Osteoblast (primary cell): ENCODE measurements at regions not wholly inside any gene's neighbourhood (a gene's known extent, or its start where the extent isn't known, plus 50 kb on each side); places are given as distances from the start of the nearest gene placed in this dataset.
"Not testable (repeated sequence)": the region's sequence is repeated elsewhere in the genome, so short reads cannot be mapped to it uniquely, and the experiment has no call there.

Experiments used
- DNase-seq: peaks from one replicate; pipeline ENCODE4 v3.0.0; 2011; ENCODE audit warnings: low spot score, mixed read lengths; ENCODE audit not compliant: insufficient read length; ENCODE audit errors: missing footprints
- H2AFZ ChIP-seq: 2 replicates; pipeline ENCODE4 v1.6.0; 2011; ENCODE audit warnings: mild to moderate bottlenecking, low read length
- H3K27ac ChIP-seq: 2 replicates; pipeline ENCODE4 v1.5.1; 2011; ENCODE audit warnings: mild to moderate bottlenecking, low read depth, low read length, moderate library complexity
- H3K27me3 ChIP-seq: 2 replicates; pipeline ENCODE4 v1.6.0; 2012; ENCODE audit warnings: mild to moderate bottlenecking, control low read depth, inconsistent platforms, low read length, moderate library complexity; ENCODE audit not compliant: insufficient read depth
- H3K36me3 ChIP-seq: 2 replicates; pipeline ENCODE4 v1.5.1; 2011; ENCODE audit warnings: mild to moderate bottlenecking, low read length, control low read depth, moderate library complexity; ENCODE audit not compliant: insufficient read depth
- H3K4me1 ChIP-seq: 2 replicates; pipeline ENCODE4 v1.5.1; 2011; ENCODE audit warnings: mild to moderate bottlenecking, low read length, control low read depth, moderate library complexity; ENCODE audit not compliant: insufficient read depth
- H3K4me2 ChIP-seq: 2 replicates; pipeline ENCODE4 v1.6.0; 2011; ENCODE audit warnings: mild to moderate bottlenecking, low read length; ENCODE audit not compliant: insufficient read depth
- H3K4me3 ChIP-seq: fragments of 200-600 bp; sonication (generic); 3 replicates; pipeline ENCODE4 v1.5.1; 2012; ENCODE audit warnings: mild to moderate bottlenecking, low read length, inconsistent platforms; ENCODE audit not compliant: insufficient read depth
- H3K79me2 ChIP-seq: 2 replicates; pipeline ENCODE4 v1.6.0; 2012; ENCODE audit warnings: mild to moderate bottlenecking, low read length, control low read depth, inconsistent platforms; ENCODE audit not compliant: insufficient read depth
- H3K9me3 ChIP-seq: 2 replicates; pipeline ENCODE4 v1.5.1; 2011; ENCODE audit warnings: low read depth, low read length, control low read depth
- H4K20me1 ChIP-seq: 2 replicates; pipeline ENCODE4 v1.6.0; 2012; ENCODE audit warnings: mild to moderate bottlenecking, low read length, control low read depth; ENCODE audit not compliant: insufficient read depth
- TF ChIP-seq, protein P1 (sequence below): IDR thresholded peaks from 2 replicates; pipeline ENCODE4 v1.5.1; 2011; ENCODE audit warnings: mild to moderate bottlenecking, low read depth, low read length, moderate library complexity; ENCODE audit errors: extremely low read depth

DNA sequence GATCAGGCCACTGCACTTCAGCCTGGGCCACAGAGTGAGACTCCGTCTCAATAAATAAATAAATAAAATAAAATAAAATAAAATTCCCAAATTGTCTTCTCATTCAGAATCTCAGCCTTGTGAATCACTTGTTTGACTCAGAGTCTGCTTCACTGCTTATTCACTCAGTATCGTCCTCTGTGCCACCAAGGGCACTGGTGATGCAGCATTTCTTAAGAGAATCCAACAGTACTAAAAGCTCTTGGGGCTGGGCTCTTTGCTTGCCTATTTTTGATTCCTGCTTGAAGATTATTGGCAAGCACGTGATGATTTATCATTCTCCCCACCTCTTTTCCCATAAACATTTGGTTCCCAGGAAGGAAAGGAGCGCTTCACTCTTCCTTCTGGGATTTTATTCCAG is 54.8 kb upstream of the HMGB1 start:
- DNase-seq: peak; percentile 89
- TF ChIP-seq, protein P1, sequence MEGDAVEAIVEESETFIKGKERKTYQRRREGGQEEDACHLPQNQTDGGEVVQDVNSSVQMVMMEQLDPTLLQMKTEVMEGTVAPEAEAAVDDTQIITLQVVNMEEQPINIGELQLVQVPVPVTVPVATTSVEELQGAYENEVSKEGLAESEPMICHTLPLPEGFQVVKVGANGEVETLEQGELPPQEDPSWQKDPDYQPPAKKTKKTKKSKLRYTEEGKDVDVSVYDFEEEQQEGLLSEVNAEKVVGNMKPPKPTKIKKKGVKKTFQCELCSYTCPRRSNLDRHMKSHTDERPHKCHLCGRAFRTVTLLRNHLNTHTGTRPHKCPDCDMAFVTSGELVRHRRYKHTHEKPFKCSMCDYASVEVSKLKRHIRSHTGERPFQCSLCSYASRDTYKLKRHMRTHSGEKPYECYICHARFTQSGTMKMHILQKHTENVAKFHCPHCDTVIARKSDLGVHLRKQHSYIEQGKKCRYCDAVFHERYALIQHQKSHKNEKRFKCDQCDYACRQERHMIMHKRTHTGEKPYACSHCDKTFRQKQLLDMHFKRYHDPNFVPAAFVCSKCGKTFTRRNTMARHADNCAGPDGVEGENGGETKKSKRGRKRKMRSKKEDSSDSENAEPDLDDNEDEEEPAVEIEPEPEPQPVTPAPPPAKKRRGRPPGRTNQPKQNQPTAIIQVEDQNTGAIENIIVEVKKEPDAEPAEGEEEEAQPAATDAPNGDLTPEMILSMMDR: no peak
- Histone ChIP-seq H3K27ac (peak overlapping the region; percentile 80), H3K79me2 (no peaks in the 10 kb centered on the region), H3K9me3 (no peaks in the 10 kb centered on the region), H3K27me3 (no peaks in the 10 kb centered on the region), H2AFZ (peak overlapping the region; percentile 70), H3K4me3 (no peak overlapping the region), H3K4me1 (peaks cover 4% of the 10 kb centered on the region), H3K4me2 (peak overlapping the region; percentile 39), H4K20me1 (no peaks in the 10 kb centered on the region), H3K36me3 (no peaks in the 10 kb centered on the region)

DNA sequence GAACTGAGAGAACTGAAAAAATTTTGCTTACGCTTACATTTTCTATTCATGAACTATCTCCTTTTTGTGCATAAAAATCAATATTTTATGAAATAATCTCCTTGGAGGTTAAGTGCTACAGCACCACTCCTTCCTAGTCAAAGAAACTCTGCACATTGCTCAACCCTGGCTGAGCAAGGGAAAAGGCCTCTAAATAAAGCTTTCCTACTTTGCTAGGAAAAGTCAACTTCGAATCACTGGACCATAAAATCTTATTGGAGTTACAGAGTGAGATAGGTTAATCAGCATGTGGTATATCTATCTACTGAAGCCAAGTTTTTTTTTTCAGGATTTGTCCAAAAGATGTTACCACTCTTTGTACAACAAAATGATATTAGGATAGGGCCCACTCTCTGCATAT is 57.5 kb upstream of the HMGB1 start:
- Histone ChIP-seq H3K4me1 (peaks cover 7% of the 10 kb centered on the region), H3K4me2 (no peak overlapping the region), H3K36me3 (no peaks in the 10 kb centered on the region), H3K9me3 (no peaks in the 10 kb centered on the region), H3K4me3 (no peak overlapping the region), H2AFZ (no peak overlapping the region), H3K27me3 (no peaks in the 10 kb centered on the region), H3K79me2 (no peaks in the 10 kb centered on the region), H3K27ac (no peak overlapping the region), H4K20me1 (no peaks in the 10 kb centered on the region)
- TF ChIP-seq, protein P1: no peak
- DNase-seq: no peak

DNA sequence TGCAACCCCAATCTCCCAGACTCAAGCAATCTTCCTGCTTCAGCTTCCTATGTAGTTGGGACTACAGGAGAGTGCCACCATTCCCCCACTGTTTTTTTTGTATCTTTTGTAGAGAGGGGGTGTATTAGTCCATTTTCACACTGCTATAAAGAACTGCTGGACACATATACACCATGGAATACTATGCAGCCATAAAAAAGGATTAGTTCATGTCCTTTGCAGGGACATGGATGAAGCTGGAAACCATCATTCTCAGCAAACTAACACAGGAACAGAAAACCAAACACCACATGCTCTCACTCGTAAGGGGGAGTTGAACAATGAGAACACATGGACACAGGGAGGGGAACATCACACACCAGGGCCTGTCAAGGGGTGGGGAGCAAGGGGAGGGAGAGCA is 58.1 kb upstream of the HMGB1 start:
- not testable (repeated sequence) for H4K20me1 ChIP-seq, H3K9me3 ChIP-seq, H3K27ac ChIP-seq, H2AFZ ChIP-seq, DNase-seq, H3K4me2 ChIP-seq, H3K79me2 ChIP-seq, H3K27me3 ChIP-seq, H3K4me1 ChIP-seq, H3K36me3 ChIP-seq, H3K4me3 ChIP-seq

DNA sequence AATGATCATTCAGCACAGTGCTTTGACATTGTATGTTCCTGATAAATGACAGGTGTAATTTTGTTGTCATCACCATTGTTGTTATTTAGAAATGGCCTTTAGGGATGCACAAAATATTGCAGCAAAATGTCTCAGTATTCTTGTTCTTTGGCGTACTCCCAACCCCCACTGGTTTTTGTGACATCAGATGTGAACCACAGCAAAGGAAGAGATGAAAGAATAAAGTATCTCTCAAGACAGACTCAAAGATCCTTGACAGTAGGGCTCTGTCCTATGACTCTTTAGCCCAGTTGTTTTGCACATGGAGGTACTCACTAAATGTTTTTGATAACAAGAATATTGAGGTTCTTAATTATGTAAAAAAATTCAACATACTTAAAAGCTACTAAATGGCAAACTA is 59.5 kb upstream of the HMGB1 start:
- H3K36me3 ChIP-seq, H4K20me1 ChIP-seq, H2AFZ ChIP-seq, DNase-seq, H3K79me2 ChIP-seq, H3K4me2 ChIP-seq, H3K27ac ChIP-seq, H3K4me3 ChIP-seq, H3K4me1 ChIP-seq, H3K27me3 ChIP-seq, H3K9me3 ChIP-seq: not testable (repeated sequence)

DNA sequence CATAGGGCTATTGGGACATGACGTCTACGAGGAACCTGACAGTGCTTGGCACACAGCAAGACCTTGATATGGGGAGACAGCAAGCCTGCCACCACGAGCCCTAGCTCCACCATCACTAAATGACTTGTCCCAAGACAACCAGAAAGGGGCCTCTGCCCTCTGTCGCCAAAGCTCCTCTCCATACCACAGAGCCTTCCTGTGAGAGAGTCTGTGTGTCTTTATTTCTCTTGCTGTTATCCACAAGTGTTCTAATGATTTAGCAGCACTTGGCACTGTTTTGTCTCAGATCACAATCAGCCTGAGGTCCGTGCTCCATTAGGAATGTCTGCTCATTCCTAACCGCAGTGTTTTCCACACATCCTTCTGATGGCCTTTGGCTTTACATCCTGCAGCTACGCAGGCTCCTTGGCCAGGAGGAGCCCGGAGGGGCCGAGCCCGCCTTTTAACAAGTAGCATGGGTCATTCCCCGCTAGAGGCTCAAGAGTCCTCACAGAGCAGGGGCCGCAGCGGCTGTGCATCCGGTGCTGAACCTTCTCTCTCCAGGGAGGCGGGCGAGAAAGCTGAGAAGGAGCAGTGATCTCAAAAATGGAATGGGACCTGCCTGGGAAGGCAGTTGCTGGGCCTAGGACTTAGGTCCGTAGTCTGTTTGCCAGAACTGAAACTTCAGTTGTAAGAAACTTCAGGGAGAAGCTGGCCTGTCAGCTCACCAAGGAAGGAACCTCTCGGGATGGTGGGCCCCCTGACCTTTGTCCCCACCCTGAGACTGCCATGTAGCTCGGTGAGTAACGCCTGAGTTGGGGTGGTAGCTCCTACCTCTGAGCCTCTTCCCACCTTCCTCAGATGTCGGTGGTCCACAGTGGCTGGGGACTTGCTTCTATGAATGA is 61.1 kb upstream of the HMGB1 start:
- H3K36me3 ChIP-seq: no peaks in the 10 kb centered on the region
- no peak overlapping the region for H3K4me3 ChIP-seq
- DNase-seq: peak; percentile 43
- no peaks in the 10 kb centered on the region for H4K20me1 ChIP-seq
- no peaks in the 10 kb centered on the region for H3K27me3 ChIP-seq
- TF ChIP-seq, protein P1: no peak
- no peaks in the 10 kb centered on the region for H3K9me3 ChIP-seq
- no peaks in the 10 kb centered on the region for H3K79me2 ChIP-seq
- peak overlapping the region; percentile 48 for H2AFZ ChIP-seq
- peak overlapping the region; percentile 50 for H3K4me2 ChIP-seq
- H3K4me1 ChIP-seq: peaks cover 3% of the 10 kb centered on the region
- no peak overlapping the region for H3K27ac ChIP-seq
